ENCODE measurements at regions not wholly inside any gene's neighbourhood (a gene's known extent, or its start where the extent isn't known, plus 50 kb on each side); places are given as distances from the start of the nearest gene placed in this dataset.
"Not testable (repeated sequence)": the region's sequence is repeated elsewhere in the genome, so short reads cannot be mapped to it uniquely, and the experiment has no call there.

- no peak for DNase-seq (ENCODE audit: low read depth)
- no peak overlapping the region for H3K4me3 ChIP-seq (ENCODE audit: control insufficient read depth, low read depth, low read length)
- no peak for TF ChIP-seq CTCF (conservative IDR thresholded peaks at IDR 0.05; ENCODE audit: control insufficient read depth, insufficient read depth, low read depth, low read length)
Measured at GRCh38 chr2:16186661-16187481, 246.5 kb downstream of the MYCN start.

GRCh38 chr2:16185801-16186272 is 245.5 kb downstream of the MYCN start:
- DNase-seq (ENCODE audit: low read depth): no peak
- TF ChIP-seq CTCF (conservative IDR thresholded peaks at IDR 0.05; ENCODE audit: control insufficient read depth, insufficient read depth, low read depth, low read length): no peak
- H3K4me3 ChIP-seq (ENCODE audit: control insufficient read depth, low read depth, low read length): no peak overlapping the region

- no peak for DNase-seq (ENCODE audit: low read depth)
- TF ChIP-seq CTCF (conservative IDR thresholded peaks at IDR 0.05; ENCODE audit: control insufficient read depth, insufficient read depth, low read depth, low read length): no peak
- H3K4me3 ChIP-seq (ENCODE audit: control insufficient read depth, low read depth, low read length): no peak overlapping the region
Measured at GRCh38 chr2:16184945-16185660, 244.8 kb downstream of the MYCN start.

DNA sequence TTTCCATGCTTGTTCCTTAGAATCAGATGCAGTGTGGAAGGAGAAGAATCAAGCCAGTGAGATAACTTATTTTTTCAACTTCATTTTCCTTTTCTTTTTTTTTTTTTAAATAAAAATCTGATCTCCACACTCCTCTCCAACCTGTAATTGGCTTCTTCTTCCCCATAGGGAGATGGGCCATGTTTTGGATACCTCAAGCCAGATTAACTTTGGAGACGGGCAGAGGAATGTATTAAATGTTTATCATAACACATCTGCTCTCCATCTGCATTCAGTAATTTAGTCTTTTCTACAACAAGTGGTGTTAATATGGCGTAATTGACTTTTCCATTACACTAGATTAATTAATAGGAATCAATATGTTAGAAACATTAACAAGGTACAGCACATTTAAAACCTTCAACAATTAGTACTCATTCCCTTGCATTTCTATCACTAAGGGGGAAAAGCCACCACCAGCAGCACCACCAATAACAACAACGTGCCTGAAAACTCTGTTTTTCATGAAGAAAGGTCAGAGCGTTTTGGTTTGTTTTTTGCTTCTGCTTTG is 244.1 kb downstream of the MYCN start:
- no peak overlapping the region for H3K4me3 ChIP-seq (ENCODE audit: control insufficient read depth, low read depth, low read length)
- DNase-seq (ENCODE audit: low read depth): no peak
- TF ChIP-seq CTCF (conservative IDR thresholded peaks at IDR 0.05; ENCODE audit: control insufficient read depth, insufficient read depth, low read depth, low read length): no peak

GRCh38 chr2:16183345-16183744 is 243.0 kb downstream of the MYCN start:
- H3K4me3 ChIP-seq (ENCODE audit: control insufficient read depth, low read depth, low read length): no peak overlapping the region
- TF ChIP-seq CTCF (conservative IDR thresholded peaks at IDR 0.05; ENCODE audit: control insufficient read depth, insufficient read depth, low read depth, low read length): no peak
- DNase-seq (ENCODE audit: low read depth): no peak

GRCh38 chr2:16182841-16183240 is 242.5 kb downstream of the MYCN start:
- DNase-seq (ENCODE audit: low read depth): no peak
- TF ChIP-seq CTCF (conservative IDR thresholded peaks at IDR 0.05; ENCODE audit: control insufficient read depth, insufficient read depth, low read depth, low read length): no peak
- H3K4me3 ChIP-seq (ENCODE audit: control insufficient read depth, low read depth, low read length): no peak overlapping the region

- not testable (repeated sequence) for DNase-seq (ENCODE audit: low read depth); H3K4me3 ChIP-seq (ENCODE audit: control insufficient read depth, low read depth, low read length)
Measured at GRCh38 chr2:16182311-16182815, 242.0 kb downstream of the MYCN start.
